GM19023 (cell line): ENCODE measurements at regions not wholly inside any gene's neighbourhood (a gene's known extent, or its start where the extent isn't known, plus 50 kb on each side); places are given as distances from the start of the nearest gene placed in this dataset.
"Not testable (repeated sequence)": the region's sequence is repeated elsewhere in the genome, so short reads cannot be mapped to it uniquely, and the experiment has no call there.

Experiments
- ATAC-seq: cut with Tn5 transposase; IDR thresholded peaks from one replicate; pipeline ENCODE4 v1.9.1; 2021; ENCODE audit warnings: mild to moderate bottlenecking, moderate library complexity; ENCODE audit not compliant: unreplicated experiment

GRCh38 chr6:159416891-159417560 is 247.8 kb downstream of the FNDC1 start:
- ATAC-seq: no peak

GRCh38 chr6:159415540-159415939 is 246.3 kb downstream of the FNDC1 start:
- no peak for ATAC-seq

- no peak for ATAC-seq
Observed at GRCh38 chr6:159414711-159415110, 245.5 kb downstream of the FNDC1 start.

GRCh38 chr6:159407211-159407780 is 238.1 kb downstream of the FNDC1 start:
- not testable (repeated sequence) for ATAC-seq

- no peak for ATAC-seq
Observed at GRCh38 chr6:159404296-159404695, 235.1 kb downstream of the FNDC1 start.

- no peak for ATAC-seq
Observed at GRCh38 chr6:159400826-159401225, 231.6 kb downstream of the FNDC1 start.

GRCh38 chr6:159399751-159400221 is 230.6 kb downstream of the FNDC1 start:
- no peak for ATAC-seq

GRCh38 chr6:159398633-159399032 is 229.4 kb downstream of the FNDC1 start:
- no peak for ATAC-seq

GRCh38 chr6:159397753-159398152 is 228.6 kb downstream of the FNDC1 start:
- ATAC-seq: no peak

GRCh38 chr6:159395609-159396008 is 226.4 kb downstream of the FNDC1 start:
- no peak for ATAC-seq

GRCh38 chr6:159392695-159393094 is 223.5 kb downstream of the FNDC1 start:
- ATAC-seq: not testable (repeated sequence)

GRCh38 chr6:159390381-159390780 is 221.2 kb downstream of the FNDC1 start:
- ATAC-seq: no peak

GRCh38 chr6:159389695-159390094 is 220.5 kb downstream of the FNDC1 start:
- ATAC-seq: no peak

GRCh38 chr6:159380114-159380513 is 210.9 kb downstream of the FNDC1 start:
- ATAC-seq: no peak

GRCh38 chr6:159378411-159379328 is 209.5 kb downstream of the FNDC1 start:
- ATAC-seq: no peak

- ATAC-seq: no peak
Observed at GRCh38 chr6:159376516-159377158, 207.4 kb downstream of the FNDC1 start.

GRCh38 chr6:159375014-159375413 is 205.8 kb downstream of the FNDC1 start:
- ATAC-seq: no peak

- no peak for ATAC-seq
Observed at GRCh38 chr6:159373670-159374069, 204.5 kb downstream of the FNDC1 start.

GRCh38 chr6:159372333-159372732 is 203.1 kb downstream of the FNDC1 start:
- no peak for ATAC-seq

GRCh38 chr6:159360306-159360705 is 191.1 kb downstream of the FNDC1 start:
- ATAC-seq: no peak
